PC-9 (cell line): ENCODE measurements at regions not wholly inside any gene's neighbourhood (a gene's known extent, or its start where the extent isn't known, plus 50 kb on each side); places are given as distances from the start of the nearest gene placed in this dataset.

Experiments
- CTCF ChIP-seq: fragments of 200-600 bp; sonication (generic); conservative IDR thresholded peaks from 2 replicates; pipeline ENCODE4 v1.6.1; 2017; ENCODE audit warnings: mixed run types, antibody characterized with exemption, mild to moderate bottlenecking, moderate library complexity
- EZH2 ChIP-seq: fragments of 200-600 bp; sonication (generic); IDR thresholded peaks from 2 replicates; pipeline ENCODE4 v1.8.0; 2017; ENCODE audit warnings: antibody characterized with exemption, low read depth

- no peak for TF ChIP-seq CTCF
- TF ChIP-seq EZH2, result no peak
Measured at GRCh38 chr6:164817662-164818061, 491.7 kb downstream of the C6orf118 start.
